GM23248 (cell line): ENCODE measurements at regions not wholly inside any gene's neighbourhood (a gene's known extent, or its start where the extent isn't known, plus 50 kb on each side); places are given as distances from the start of the nearest gene placed in this dataset.
"Not testable (repeated sequence)": the region's sequence is repeated elsewhere in the genome, so short reads cannot be mapped to it uniquely, and the experiment has no call there.

Source experiments
- EZH2 ChIP-seq: fragments of 200-600 bp; sonication (generic); IDR thresholded peaks from 2 replicates; pipeline ENCODE4 v1.6.1; 2018; ENCODE audit warnings: antibody characterized with exemption, mild to moderate bottlenecking; ENCODE audit not compliant: insufficient read depth, poor library complexity, severe bottlenecking
- EZH2phosphoT487 ChIP-seq: fragments of 200-600 bp; sonication (generic); IDR thresholded peaks from 2 replicates; pipeline ENCODE4 v1.6.1; 2018; ENCODE audit warnings: antibody characterized with exemption, moderate library complexity, mild to moderate bottlenecking, low read depth; ENCODE audit not compliant: insufficient read depth

- not testable (repeated sequence) for TF ChIP-seq EZH2, EZH2phosphoT487
These were observed 310.0 kb downstream of the SRGAP2C start for GRCh38 chr1:121494796-121495195.
